ENCODE measurements at regions not wholly inside any gene's neighbourhood (a gene's known extent, or its start where the extent isn't known, plus 50 kb on each side); places are given as distances from the start of the nearest gene placed in this dataset.
"Not testable (repeated sequence)": the region's sequence is repeated elsewhere in the genome, so short reads cannot be mapped to it uniquely, and the experiment has no call there.

- no peaks in the 10 kb centered on the region for H3K9me3 ChIP-seq (ENCODE audit: insufficient read depth, low read depth, low read length)
- no peak overlapping the region for H3K4me2 ChIP-seq (ENCODE audit: low read length)
- H3K27ac Mint-ChIP-seq (ENCODE audit: unreplicated experiment): no peak overlapping the region
- no peaks in the 10 kb centered on the region for H3K27me3 ChIP-seq (ENCODE audit: insufficient read depth, low read length)
- no peaks in the 10 kb centered on the region for H4K20me1 ChIP-seq (ENCODE audit: insufficient read depth, low read length)
- no peak overlapping the region for H3K4me3 Mint-ChIP-seq (ENCODE audit: unreplicated experiment)
- H2AFZ ChIP-seq (ENCODE audit: low read depth, low read length): no peak overlapping the region
- H3K36me3 ChIP-seq (ENCODE audit: insufficient read depth, low read length): no peaks in the 10 kb centered on the region
- peaks cover 5% of the 10 kb centered on the region for H3K9me3 Mint-ChIP-seq (ENCODE audit: unreplicated experiment)
- no peak overlapping the region for H3K27ac ChIP-seq (ENCODE audit: low read depth, low read length)
- H3K27me3 Mint-ChIP-seq (ENCODE audit: low read depth, unreplicated experiment): no peaks in the 10 kb centered on the region
- no peaks in the 10 kb centered on the region for H3K36me3 Mint-ChIP-seq (ENCODE audit: low read depth, unreplicated experiment)
- no peak overlapping the region for H3K9ac ChIP-seq (ENCODE audit: low read length)
- H3K4me1 Mint-ChIP-seq (ENCODE audit: low read depth, unreplicated experiment): no peaks in the 10 kb centered on the region
- no peaks in the 10 kb centered on the region for H3K4me1 ChIP-seq (ENCODE audit: insufficient read depth, low read length)
- H3K4me3 ChIP-seq (ENCODE audit: insufficient read depth, low read depth, low read length): no peak overlapping the region
- FAIRE-seq: no peak
- H3K79me2 ChIP-seq (ENCODE audit: insufficient read depth, low read length): no peaks in the 10 kb centered on the region
- DNase-seq (ENCODE audit: low read depth): no peak
- TF ChIP-seq CTCF (IDR thresholded peaks at IDR 0.05; ENCODE audit: insufficient read depth, low read depth, low read length): no peak
- TF ChIP-seq EZH2 (IDR thresholded peaks at IDR 0.05; ENCODE audit: insufficient read depth, low read length): no peak
Observed at GRCh38 chr4:126191536-126191935, 876.8 kb downstream of the FAT4 start.

GRCh38 chr4:126192506-126192905, 877.8 kb downstream of the FAT4 start:
- no peak for FAIRE-seq
- Mint-ChIP-seq H3K27me3 (ENCODE audit: low read depth, unreplicated experiment) (no peaks in the 10 kb centered on the region), H3K36me3 (ENCODE audit: low read depth, unreplicated experiment) (no peaks in the 10 kb centered on the region), H3K4me3 (ENCODE audit: unreplicated experiment) (no peak overlapping the region), H3K27ac (ENCODE audit: unreplicated experiment) (no peak overlapping the region), H3K9me3 (ENCODE audit: unreplicated experiment) (peaks cover 5% of the 10 kb centered on the region), H3K4me1 (ENCODE audit: low read depth, unreplicated experiment) (no peaks in the 10 kb centered on the region)
- H4K20me1 ChIP-seq (ENCODE audit: insufficient read depth, low read length): no peaks in the 10 kb centered on the region
- H3K27ac ChIP-seq (ENCODE audit: low read depth, low read length): no peak overlapping the region
- no peaks in the 10 kb centered on the region for H3K36me3 ChIP-seq (ENCODE audit: insufficient read depth, low read length)
- no peak overlapping the region for H2AFZ ChIP-seq (ENCODE audit: low read depth, low read length)
- no peaks in the 10 kb centered on the region for H3K4me1 ChIP-seq (ENCODE audit: insufficient read depth, low read length)
- DNase-seq (ENCODE audit: low read depth): no peak
- H3K27me3 ChIP-seq (ENCODE audit: insufficient read depth, low read length): no peaks in the 10 kb centered on the region
- H3K4me2 ChIP-seq (ENCODE audit: low read length): no peak overlapping the region
- no peak overlapping the region for H3K4me3 ChIP-seq (ENCODE audit: insufficient read depth, low read depth, low read length)
- no peak overlapping the region for H3K9ac ChIP-seq (ENCODE audit: low read length)
- H3K9me3 ChIP-seq (ENCODE audit: insufficient read depth, low read depth, low read length): no peaks in the 10 kb centered on the region
- no peak for TF ChIP-seq CTCF (IDR thresholded peaks at IDR 0.05; ENCODE audit: insufficient read depth, low read depth, low read length)
- TF ChIP-seq EZH2 (IDR thresholded peaks at IDR 0.05; ENCODE audit: insufficient read depth, low read length): no peak
- no peaks in the 10 kb centered on the region for H3K79me2 ChIP-seq (ENCODE audit: insufficient read depth, low read length)

GRCh38 chr4:126201251-126202138, 886.7 kb downstream of the FAT4 start:
- H3K4me1 Mint-ChIP-seq (ENCODE audit: low read depth, unreplicated experiment); DNase-seq (ENCODE audit: low read depth); H3K9ac ChIP-seq (ENCODE audit: low read length); H3K4me3 Mint-ChIP-seq (ENCODE audit: unreplicated experiment); H3K27ac Mint-ChIP-seq (ENCODE audit: unreplicated experiment); H3K4me2 ChIP-seq (ENCODE audit: low read length); H3K27ac ChIP-seq (ENCODE audit: low read depth, low read length); H3K79me2 ChIP-seq (ENCODE audit: insufficient read depth, low read length); H2AFZ ChIP-seq (ENCODE audit: low read depth, low read length); H3K36me3 ChIP-seq (ENCODE audit: insufficient read depth, low read length); H3K27me3 Mint-ChIP-seq (ENCODE audit: low read depth, unreplicated experiment); H3K27me3 ChIP-seq (ENCODE audit: insufficient read depth, low read length); H4K20me1 ChIP-seq (ENCODE audit: insufficient read depth, low read length); H3K4me3 ChIP-seq (ENCODE audit: insufficient read depth, low read depth, low read length); H3K36me3 Mint-ChIP-seq (ENCODE audit: low read depth, unreplicated experiment); H3K4me1 ChIP-seq (ENCODE audit: insufficient read depth, low read length); FAIRE-seq; H3K9me3 ChIP-seq (ENCODE audit: insufficient read depth, low read depth, low read length); H3K9me3 Mint-ChIP-seq (ENCODE audit: unreplicated experiment): not testable (repeated sequence)
